HEK293T (cell line): ENCODE measurements at regions not wholly inside any gene's neighbourhood (a gene's known extent, or its start where the extent isn't known, plus 50 kb on each side); places are given as distances from the start of the nearest gene placed in this dataset.

Experiments used
- CTCF ChIA-PET: fragments of 350-600 bp; formaldehyde crosslinking; extraction: SDS; loops from one replicate; lab custom pipeline; 2021; ENCODE audit warnings: antibody characterized with exemption, inconsistent platforms; lab: Yijun Ruan, JAX
- POLR2A ChIA-PET: fragments of 350-600 bp; formaldehyde crosslinking; extraction: SDS; loops from one replicate; lab custom pipeline; 2020; ENCODE audit warnings: antibody characterized with exemption, inconsistent platforms; lab: Yijun Ruan, JAX
- DNase-seq: peaks from one replicate; pipeline ENCODE4 v3.0.0; 2012; ENCODE audit warnings: mixed read lengths; ENCODE audit errors: extremely low spot score
- ARNT ChIP-seq: fragments of 450-650 bp; IDR thresholded peaks from 2 replicates; pipeline ENCODE4 v1.6.1; 2017; ENCODE audit warnings: mild to moderate bottlenecking
- BHLHE40 ChIP-seq: fragments of 450-650 bp; IDR thresholded peaks from 2 replicates; pipeline ENCODE4 v1.6.1; 2016; ENCODE audit warnings: mild to moderate bottlenecking, moderate library complexity, borderline replicate concordance
- CTBP1 ChIP-seq: fragments of 450-650 bp; IDR thresholded peaks from 2 replicates; pipeline ENCODE4 v1.6.1; 2016; ENCODE audit warnings: borderline replicate concordance
- ELF4 ChIP-seq: fragments of 450-650 bp; IDR thresholded peaks from 2 replicates; pipeline ENCODE4 v1.6.1; 2017; ENCODE audit warnings: antibody characterized with exemption
- FOXA1 ChIP-seq: fragments of 450-650 bp; IDR thresholded peaks from 2 replicates; pipeline ENCODE4 v1.6.1; 2016; ENCODE audit warnings: mild to moderate bottlenecking
- FOXK2 ChIP-seq: fragments of 450-650 bp; IDR thresholded peaks from 2 replicates; pipeline ENCODE4 v1.6.1; 2016; ENCODE audit warnings: mild to moderate bottlenecking
- FOXM1 ChIP-seq: fragments of 450-650 bp; IDR thresholded peaks from 2 replicates; pipeline ENCODE4 v1.6.1; 2017; ENCODE audit warnings: mild to moderate bottlenecking, borderline replicate concordance
- HDGF ChIP-seq: fragments of 450-650 bp; IDR thresholded peaks from 2 replicates; pipeline ENCODE4 v1.6.1; 2017; ENCODE audit warnings: antibody characterized with exemption, borderline replicate concordance
- L3MBTL2 ChIP-seq: fragments of 450-650 bp; conservative IDR thresholded peaks from 2 replicates; pipeline ENCODE4 v1.6.1; 2016; ENCODE audit warnings: mild to moderate bottlenecking
- LEF1 ChIP-seq: fragments of 450-650 bp; IDR thresholded peaks from 2 replicates; pipeline ENCODE4 v1.6.1; 2017; ENCODE audit warnings: mild to moderate bottlenecking, borderline replicate concordance
- NFRKB ChIP-seq: fragments of 450-650 bp; IDR thresholded peaks from 2 replicates; pipeline ENCODE4 v1.6.1; 2016; ENCODE audit warnings: mild to moderate bottlenecking, moderate library complexity
- PKNOX1 ChIP-seq: fragments of 450-650 bp; IDR thresholded peaks from 2 replicates; pipeline ENCODE4 v1.6.1; 2016
- SP1 ChIP-seq: fragments of 450-650 bp; IDR thresholded peaks from 2 replicates; pipeline ENCODE4 v1.6.1; 2017
- SUZ12 ChIP-seq: fragments of 450-650 bp; IDR thresholded peaks from 2 replicates; pipeline ENCODE4 v1.6.1; 2016; ENCODE audit warnings: mild to moderate bottlenecking
- TARDBP ChIP-seq: fragments of 450-650 bp; IDR thresholded peaks from 2 replicates; pipeline ENCODE4 v1.6.1; 2016
- ZNF384 ChIP-seq: fragments of 450-650 bp; IDR thresholded peaks from 2 replicates; pipeline ENCODE4 v1.6.1; 2016

GRCh38 chr9:105044518-105044917 lies 116.6 kb upstream of the ABCA1 start:
- TF ChIP-seq HDGF = no peak
- TF ChIP-seq CTBP1 = no peak
- no peak for TF ChIP-seq PKNOX1
- TF ChIP-seq FOXK2 = no peak
- TF ChIP-seq TARDBP = no peak
- no peak for TF ChIP-seq ELF4
- TF ChIP-seq SUZ12 = no peak
- TF ChIP-seq ZNF384 = no peak
- no peak for TF ChIP-seq BHLHE40
- no peak for TF ChIP-seq FOXA1
- TF ChIP-seq SP1 = no peak
- no peak for TF ChIP-seq ARNT
- TF ChIP-seq FOXM1 = no peak
- TF ChIP-seq L3MBTL2 = no peak
- no peak for TF ChIP-seq LEF1
- TF ChIP-seq NFRKB = no peak
- ChIA-PET CTCF (no interaction called here), POLR2A (no interaction called here)
- DNase-seq = no peak

- TF ChIP-seq FOXM1 = no peak
- no peak for TF ChIP-seq ARNT
- no peak for TF ChIP-seq ZNF384
- TF ChIP-seq SUZ12 = no peak
- no peak for TF ChIP-seq FOXA1
- no peak for TF ChIP-seq CTBP1
- no peak for TF ChIP-seq ELF4
- no peak for TF ChIP-seq NFRKB
- no peak for TF ChIP-seq PKNOX1
- no peak for TF ChIP-seq FOXK2
- no peak for TF ChIP-seq HDGF
- TF ChIP-seq TARDBP = no peak
- no peak for TF ChIP-seq SP1
- no peak for TF ChIP-seq L3MBTL2
- TF ChIP-seq BHLHE40 = no peak
- TF ChIP-seq LEF1 = no peak
- ChIA-PET POLR2A (no interaction called here), CTCF (no interaction called here)
- no peak for DNase-seq
Measured at GRCh38 chr9:105046907-105047741, 119.2 kb upstream of the ABCA1 start.

- TF ChIP-seq ARNT = no peak
- no peak for TF ChIP-seq ELF4
- no peak for TF ChIP-seq FOXM1
- TF ChIP-seq BHLHE40 = no peak
- no peak for TF ChIP-seq NFRKB
- no peak for TF ChIP-seq ZNF384
- TF ChIP-seq SP1 = no peak
- TF ChIP-seq FOXK2 = no peak
- no peak for TF ChIP-seq PKNOX1
- TF ChIP-seq HDGF = no peak
- no peak for TF ChIP-seq LEF1
- no peak for TF ChIP-seq FOXA1
- TF ChIP-seq TARDBP = no peak
- TF ChIP-seq L3MBTL2 = no peak
- TF ChIP-seq SUZ12 = no peak
- no peak for TF ChIP-seq CTBP1
- POLR2A ChIA-PET = no interaction called here
- CTCF ChIA-PET = no interaction called here
- no peak for DNase-seq
Measured at GRCh38 chr9:105047742-105048041, 119.7 kb upstream of the ABCA1 start.

GRCh38 chr9:105048331-105048730 lies 120.4 kb upstream of the ABCA1 start:
- no peak for DNase-seq
- ChIA-PET CTCF (no interaction called here), POLR2A (no interaction called here)
- TF ChIP-seq FOXK2 (no peak), ZNF384 (no peak), SUZ12 (no peak), FOXM1 (no peak), CTBP1 (no peak), BHLHE40 (no peak), SP1 (no peak), LEF1 (no peak), ELF4 (no peak), NFRKB (no peak), TARDBP (no peak), FOXA1 (no peak), L3MBTL2 (no peak), PKNOX1 (no peak), HDGF (no peak), ARNT (no peak)

GRCh38 chr9:105050296-105050695 lies 122.3 kb upstream of the ABCA1 start:
- POLR2A ChIA-PET = interaction anchor here (0.6 kb wide), 1 partner anchor 453 kb away, joined by 3 read pairs; no protein-coding TSS in a partner anchor

More at GRCh38 chr9:105050296-105050695, 122.3 kb upstream of the ABCA1 start:
- no peak for DNase-seq
- CTCF ChIA-PET = no interaction called here
- TF ChIP-seq LEF1 (no peak), FOXA1 (no peak), TARDBP (no peak), FOXK2 (no peak), ELF4 (no peak), FOXM1 (no peak), SUZ12 (no peak), ZNF384 (no peak), NFRKB (no peak), HDGF (no peak), BHLHE40 (no peak), SP1 (no peak), CTBP1 (no peak), L3MBTL2 (no peak), ARNT (no peak), PKNOX1 (no peak)
